Astrocyte of the spinal cord (primary cell): ENCODE measurements at regions not wholly inside any gene's neighbourhood (a gene's known extent, or its start where the extent isn't known, plus 50 kb on each side); places are given as distances from the start of the nearest gene placed in this dataset.

ENCODE experiments used
- DNase-seq: peaks from one replicate; pipeline ENCODE4 v3.0.0; 2011; ENCODE audit warnings: low read depth, low spot score
- H3K4me3 ChIP-seq: 2 replicates; pipeline ENCODE4 v1.5.1; 2011; ENCODE audit warnings: low read depth, mild to moderate bottlenecking, low read length, moderate library complexity
- in situ Hi-C: cut with HindIII; loops from 2 replicates; pipeline ENCODE4 v1.10.0; 2017; ENCODE audit warnings: low sequenced_read_pairs
- TF ChIP-seq, protein P1 (sequence below): IDR thresholded peaks from 2 replicates; pipeline ENCODE4 v1.5.1; 2012; ENCODE audit warnings: low read depth, mild to moderate bottlenecking, low read length, inconsistent platforms

GRCh38 chr4:165709516-165709915, 163.5 kb upstream of the TLL1 start:
- DNase-seq, result no peak
- in situ Hi-C loops, result no loop called here
- H3K4me3 ChIP-seq, result no peak overlapping the region
- TF ChIP-seq, protein P1, sequence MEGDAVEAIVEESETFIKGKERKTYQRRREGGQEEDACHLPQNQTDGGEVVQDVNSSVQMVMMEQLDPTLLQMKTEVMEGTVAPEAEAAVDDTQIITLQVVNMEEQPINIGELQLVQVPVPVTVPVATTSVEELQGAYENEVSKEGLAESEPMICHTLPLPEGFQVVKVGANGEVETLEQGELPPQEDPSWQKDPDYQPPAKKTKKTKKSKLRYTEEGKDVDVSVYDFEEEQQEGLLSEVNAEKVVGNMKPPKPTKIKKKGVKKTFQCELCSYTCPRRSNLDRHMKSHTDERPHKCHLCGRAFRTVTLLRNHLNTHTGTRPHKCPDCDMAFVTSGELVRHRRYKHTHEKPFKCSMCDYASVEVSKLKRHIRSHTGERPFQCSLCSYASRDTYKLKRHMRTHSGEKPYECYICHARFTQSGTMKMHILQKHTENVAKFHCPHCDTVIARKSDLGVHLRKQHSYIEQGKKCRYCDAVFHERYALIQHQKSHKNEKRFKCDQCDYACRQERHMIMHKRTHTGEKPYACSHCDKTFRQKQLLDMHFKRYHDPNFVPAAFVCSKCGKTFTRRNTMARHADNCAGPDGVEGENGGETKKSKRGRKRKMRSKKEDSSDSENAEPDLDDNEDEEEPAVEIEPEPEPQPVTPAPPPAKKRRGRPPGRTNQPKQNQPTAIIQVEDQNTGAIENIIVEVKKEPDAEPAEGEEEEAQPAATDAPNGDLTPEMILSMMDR, result no peak

- DNase-seq, result no peak
- TF ChIP-seq, protein P1, result no peak
- no peak overlapping the region for H3K4me3 ChIP-seq
- in situ Hi-C loops, result no loop called here
Observed at GRCh38 chr4:165709973-165710526, 163.0 kb upstream of the TLL1 start.

GRCh38 chr4:165711436-165711835, 161.6 kb upstream of the TLL1 start:
- in situ Hi-C loops, result no loop called here
- TF ChIP-seq, protein P1, result no peak
- H3K4me3 ChIP-seq, result no peak overlapping the region
- DNase-seq, result no peak

DNA sequence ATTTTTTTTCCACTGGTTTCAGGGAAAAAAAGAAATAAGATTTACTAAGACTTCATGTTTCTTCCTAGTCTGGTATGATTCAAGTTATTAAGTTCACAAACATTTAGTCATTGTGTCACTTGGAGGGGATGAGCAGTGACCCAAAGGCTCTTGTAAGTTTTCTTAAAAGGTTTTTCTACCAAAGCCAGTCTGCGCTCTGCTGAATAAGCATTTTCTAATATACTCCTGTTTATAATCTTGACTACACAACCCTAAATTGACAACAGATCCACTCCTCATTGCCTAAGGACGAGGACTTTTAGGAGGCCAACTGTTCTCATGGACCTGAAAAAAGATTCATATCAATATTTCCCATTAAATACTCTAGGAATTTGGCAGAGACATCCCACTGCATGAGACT, 161.1 kb upstream of the TLL1 start:
- in situ Hi-C loops, result no loop called here
- no peak overlapping the region for H3K4me3 ChIP-seq
- TF ChIP-seq, protein P1, result no peak
- DNase-seq, result no peak

GRCh38 chr4:165714650-165715049, 158.4 kb upstream of the TLL1 start:
- in situ Hi-C loops, result no loop called here
- DNase-seq, result no peak
- no peak overlapping the region for H3K4me3 ChIP-seq
- TF ChIP-seq, protein P1, result no peak

DNA sequence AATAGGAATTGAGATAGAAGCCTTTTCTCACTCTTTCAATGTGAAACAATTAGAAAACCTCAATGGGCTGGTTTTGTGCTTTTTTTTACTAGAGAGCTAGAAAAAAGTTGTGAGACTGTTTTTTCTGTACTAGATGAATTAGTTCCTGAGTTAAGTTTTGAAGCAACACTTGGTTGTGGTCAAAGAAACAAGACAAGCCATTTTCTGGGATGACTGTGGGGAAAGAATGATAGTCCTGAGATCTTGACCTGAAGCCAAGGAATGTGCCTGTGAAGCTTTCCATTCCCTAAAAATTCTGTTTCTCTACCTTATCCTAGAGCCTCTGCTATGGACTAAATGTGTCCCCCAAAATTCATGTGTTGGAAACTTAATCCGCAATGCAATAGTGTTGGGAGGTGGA, 157.8 kb upstream of the TLL1 start:
- in situ Hi-C loops, result no loop called here
- TF ChIP-seq, protein P1, result no peak
- DNase-seq, result peak; percentile 29
- no peak overlapping the region for H3K4me3 ChIP-seq

DNA sequence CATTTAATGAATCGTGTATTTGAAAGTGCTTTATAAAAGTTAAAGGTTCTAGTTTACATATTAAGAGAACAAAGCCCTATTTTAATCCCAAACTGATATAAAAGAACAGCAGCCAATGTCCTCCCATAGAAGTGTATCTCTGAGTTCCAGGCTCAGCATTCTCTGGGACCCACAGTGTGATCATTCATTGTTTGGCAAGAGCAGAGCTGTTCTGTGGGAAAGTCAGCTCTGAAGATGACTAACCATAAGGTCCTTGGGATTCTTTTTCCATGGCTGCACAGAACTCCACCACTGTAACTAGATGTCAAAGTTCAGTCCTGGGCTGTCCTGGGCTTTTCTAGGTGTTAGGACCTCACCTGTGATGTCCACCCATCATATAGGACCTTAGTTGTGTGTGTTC, 157.0 kb upstream of the TLL1 start:
- H3K4me3 ChIP-seq, result no peak overlapping the region
- in situ Hi-C loops, result no loop called here
- DNase-seq, result peak; percentile 52
- TF ChIP-seq, protein P1, result no peak
